ENCODE measurements at regions not wholly inside any gene's neighbourhood (a gene's known extent, or its start where the extent isn't known, plus 50 kb on each side); places are given as distances from the start of the nearest gene placed in this dataset.

- TF ChIP-seq CTCF (conservative IDR thresholded peaks at IDR 0.05; ENCODE audit: low read depth, low read length) (no peak), EZH2 (IDR thresholded peaks at IDR 0.05; ENCODE audit: borderline replicate concordance, low read depth, low read length, poor library complexity, severe bottlenecking) (no peak)
These were observed 123.6 kb downstream of the PDHA2 start for GRCh38 chr4:95963456-95963855.

Measured in A673 (cell line).